GM21723 (cell line): ENCODE measurements at regions not wholly inside any gene's neighbourhood (a gene's known extent, or its start where the extent isn't known, plus 50 kb on each side); places are given as distances from the start of the nearest gene placed in this dataset.

Experiments used
- ATAC-seq: cut with Tn5 transposase; IDR thresholded peaks from one replicate; pipeline ENCODE4 v1.9.1; 2021; ENCODE audit warnings: mild to moderate bottlenecking, moderate library complexity; ENCODE audit not compliant: unreplicated experiment

- no peak for ATAC-seq
Observed at GRCh38 chr9:73446306-73446705, 294.6 kb downstream of the ANXA1 start.

- ATAC-seq = no peak
Observed at GRCh38 chr9:73451003-73451402, 299.3 kb downstream of the ANXA1 start.

- ATAC-seq = no peak
Observed at GRCh38 chr9:73459817-73460216, 308.2 kb downstream of the ANXA1 start.

GRCh38 chr9:73468716-73469115 is 317.1 kb downstream of the ANXA1 start:
- no peak for ATAC-seq

GRCh38 chr9:73470766-73471165 is 319.1 kb downstream of the ANXA1 start:
- ATAC-seq = no peak

GRCh38 chr9:73474002-73474600 is 322.4 kb downstream of the ANXA1 start:
- ATAC-seq = no peak

- no peak for ATAC-seq
Observed at GRCh38 chr9:73474625-73475024, 323.0 kb downstream of the ANXA1 start.

GRCh38 chr9:73494894-73495293 is 343.2 kb downstream of the ANXA1 start:
- ATAC-seq = no peak

- no peak for ATAC-seq
Observed at GRCh38 chr9:73497796-73498195, 346.1 kb downstream of the ANXA1 start.

- no peak for ATAC-seq
Observed at GRCh38 chr9:73515216-73515615, 363.6 kb downstream of the ANXA1 start.

- ATAC-seq = no peak
Observed at GRCh38 chr9:73523391-73523790, 371.7 kb downstream of the ANXA1 start.

- no peak for ATAC-seq
Observed at GRCh38 chr9:73525350-73525749, 373.7 kb downstream of the ANXA1 start.

GRCh38 chr9:73527521-73527920 is 375.9 kb downstream of the ANXA1 start:
- ATAC-seq = no peak

- no peak for ATAC-seq
Observed at GRCh38 chr9:73528926-73529325, 377.3 kb downstream of the ANXA1 start.

- ATAC-seq = no peak
Observed at GRCh38 chr9:73529666-73530065, 378.0 kb downstream of the ANXA1 start.

- ATAC-seq = no peak
Observed at GRCh38 chr9:73531051-73531532, 379.4 kb downstream of the ANXA1 start.

- ATAC-seq = no peak
Observed at GRCh38 chr9:73531658-73532057, 380.0 kb downstream of the ANXA1 start.

- ATAC-seq = no peak
Observed at GRCh38 chr9:73532985-73533384, 381.3 kb downstream of the ANXA1 start.

- ATAC-seq = no peak
Observed at GRCh38 chr9:73536403-73536802, 384.7 kb downstream of the ANXA1 start.

- ATAC-seq = no peak
Observed at GRCh38 chr9:73537561-73537960, 385.9 kb downstream of the ANXA1 start.

- ATAC-seq = no peak
Observed at GRCh38 chr9:73539881-73540390, 388.3 kb downstream of the ANXA1 start.

- ATAC-seq = no peak
Observed at GRCh38 chr9:73541923-73542322, 390.3 kb downstream of the ANXA1 start.

- no peak for ATAC-seq
Observed at GRCh38 chr9:73543727-73544126, 392.1 kb downstream of the ANXA1 start.
